ENCODE measurements at regions not wholly inside any gene's neighbourhood (a gene's known extent, or its start where the extent isn't known, plus 50 kb on each side); places are given as distances from the start of the nearest gene placed in this dataset.

- H3K4me1 Mint-ChIP-seq = no peaks in the 10 kb centered on the region
- no peak overlapping the region for H3K4me3 Mint-ChIP-seq
- H3K36me3 Mint-ChIP-seq = no peaks in the 10 kb centered on the region
- no peaks in the 10 kb centered on the region for H3K9me3 Mint-ChIP-seq
- DNase-seq (ENCODE audit: low spot score in 2 of 2, unreplicated experiment in 2 of 2) = no peak
- H3K27ac Mint-ChIP-seq = no peak overlapping the region
- H3K27me3 Mint-ChIP-seq (ENCODE audit: low read depth) = peaks cover 4% of the 10 kb centered on the region
- no peak for TF ChIP-seq CTCF (IDR thresholded peaks at IDR 0.05; ENCODE audit: unreplicated experiment)
These were observed 76.8 kb upstream of the EPC2 start for GRCh38 chr2:148567716-148568115.

DNA sequence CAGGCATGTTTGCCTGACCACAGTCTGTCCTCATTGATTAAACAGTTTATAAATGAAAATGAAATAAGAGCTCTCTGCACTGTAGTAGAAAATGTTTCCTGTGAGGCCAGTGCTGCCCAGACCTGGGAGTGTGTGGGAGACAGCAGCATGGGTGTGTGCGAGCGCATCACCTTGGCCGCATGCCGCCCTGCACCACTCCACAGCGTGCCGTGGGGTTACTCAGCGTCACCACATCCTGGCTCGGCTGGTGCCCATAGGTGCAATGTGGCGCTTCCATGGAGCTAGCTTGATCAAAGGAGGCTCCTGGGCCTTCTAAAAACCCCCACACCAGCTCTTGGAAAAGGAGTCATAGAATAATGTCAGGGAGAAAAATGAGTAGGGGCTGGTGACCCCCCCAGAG is 76.0 kb upstream of the EPC2 start:
- Mint-ChIP-seq H3K27me3 (ENCODE audit: low read depth) (peaks cover 4% of the 10 kb centered on the region), H3K4me3 (no peak overlapping the region), H3K36me3 (no peaks in the 10 kb centered on the region), H3K4me1 (no peaks in the 10 kb centered on the region), H3K9me3 (no peaks in the 10 kb centered on the region), H3K27ac (no peak overlapping the region)
- no peak for DNase-seq (ENCODE audit: low spot score in 2 of 2, unreplicated experiment in 2 of 2)
- no peak for TF ChIP-seq CTCF (IDR thresholded peaks at IDR 0.05; ENCODE audit: unreplicated experiment)

- H3K4me1 Mint-ChIP-seq = no peaks in the 10 kb centered on the region
- no peak overlapping the region for H3K27ac Mint-ChIP-seq
- no peaks in the 10 kb centered on the region for H3K36me3 Mint-ChIP-seq
- peaks cover 4% of the 10 kb centered on the region for H3K27me3 Mint-ChIP-seq (ENCODE audit: low read depth)
- TF ChIP-seq CTCF (IDR thresholded peaks at IDR 0.05; ENCODE audit: unreplicated experiment) = no peak
- DNase-seq (ENCODE audit: low spot score in 2 of 2, unreplicated experiment in 2 of 2) = no peak
- no peaks in the 10 kb centered on the region for H3K9me3 Mint-ChIP-seq
- H3K4me3 Mint-ChIP-seq = no peak overlapping the region
These were observed 75.3 kb upstream of the EPC2 start for GRCh38 chr2:148569221-148569620.

DNA sequence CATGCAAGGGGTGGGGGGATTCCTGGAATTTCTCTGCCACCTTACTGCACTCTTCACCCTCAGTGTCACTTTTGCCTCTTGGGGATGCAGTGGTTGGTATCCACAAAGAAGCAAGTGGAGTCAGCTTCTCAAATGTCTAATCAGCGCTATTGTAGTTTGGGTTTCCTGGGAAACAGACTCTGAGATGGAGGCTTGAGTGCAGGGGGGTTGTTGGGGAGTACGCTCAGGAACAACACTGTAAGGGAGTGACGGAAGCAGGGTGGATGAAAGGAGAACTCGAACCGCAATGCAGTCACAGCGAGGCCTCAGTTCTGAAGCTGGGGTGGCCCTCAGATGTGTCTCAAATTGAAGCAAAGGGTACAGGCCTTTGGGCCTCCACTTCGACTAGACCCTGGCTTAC is 73.6 kb upstream of the EPC2 start:
- Mint-ChIP-seq H3K9me3 (no peaks in the 10 kb centered on the region), H3K36me3 (no peaks in the 10 kb centered on the region), H3K4me1 (no peaks in the 10 kb centered on the region), H3K27ac (no peak overlapping the region), H3K4me3 (no peak overlapping the region), H3K27me3 (ENCODE audit: low read depth) (peaks cover 7% of the 10 kb centered on the region)
- TF ChIP-seq CTCF (IDR thresholded peaks at IDR 0.05; ENCODE audit: unreplicated experiment) = no peak
- no peak for DNase-seq (ENCODE audit: low spot score in 2 of 2, unreplicated experiment in 2 of 2)

GRCh38 chr2:148577845-148578492 is 66.6 kb upstream of the EPC2 start:
- Mint-ChIP-seq H3K27ac (no peak overlapping the region), H3K36me3 (no peaks in the 10 kb centered on the region), H3K4me3 (no peak overlapping the region), H3K9me3 (no peaks in the 10 kb centered on the region), H3K4me1 (peaks cover 7% of the 10 kb centered on the region), H3K27me3 (ENCODE audit: low read depth) (peaks cover 17% of the 10 kb centered on the region)
- no peak for DNase-seq (ENCODE audit: low spot score in 2 of 2, unreplicated experiment in 2 of 2)
- no peak for TF ChIP-seq CTCF (IDR thresholded peaks at IDR 0.05; ENCODE audit: unreplicated experiment)

- Mint-ChIP-seq H3K4me3 (no peak overlapping the region), H3K27me3 (ENCODE audit: low read depth) (peaks cover 17% of the 10 kb centered on the region), H3K9me3 (no peaks in the 10 kb centered on the region), H3K4me1 (peaks cover 11% of the 10 kb centered on the region), H3K36me3 (no peaks in the 10 kb centered on the region), H3K27ac (no peak overlapping the region)
- TF ChIP-seq CTCF (IDR thresholded peaks at IDR 0.05; ENCODE audit: unreplicated experiment) = no peak
- no peak for DNase-seq (ENCODE audit: low spot score in 2 of 2, unreplicated experiment in 2 of 2)
These were observed 66.1 kb upstream of the EPC2 start for GRCh38 chr2:148578493-148578884.
